ENCODE measurements at regions not wholly inside any gene's neighbourhood (a gene's known extent, or its start where the extent isn't known, plus 50 kb on each side); places are given as distances from the start of the nearest gene placed in this dataset.

DNA sequence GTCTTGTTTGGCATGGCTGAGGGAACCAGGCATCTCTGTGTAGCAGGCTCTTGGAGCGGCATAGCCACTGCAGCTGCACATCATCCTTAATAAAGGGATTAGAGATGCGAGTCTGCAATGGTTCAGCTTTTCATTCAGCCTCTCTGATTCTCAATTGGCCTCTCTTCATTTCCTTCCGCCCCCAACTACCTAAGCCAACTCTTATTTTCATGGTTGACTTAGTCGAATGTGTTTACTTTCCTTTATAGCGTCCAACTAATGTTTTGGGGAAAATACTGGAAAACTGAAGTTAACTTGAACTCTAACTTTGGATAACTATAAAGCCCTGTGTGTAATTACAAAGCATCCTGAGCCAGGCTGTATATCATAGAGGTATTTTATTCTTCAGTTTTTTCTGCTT lies 202.2 kb upstream of the KIAA1217 start:
- TF ChIP-seq, protein P1, sequence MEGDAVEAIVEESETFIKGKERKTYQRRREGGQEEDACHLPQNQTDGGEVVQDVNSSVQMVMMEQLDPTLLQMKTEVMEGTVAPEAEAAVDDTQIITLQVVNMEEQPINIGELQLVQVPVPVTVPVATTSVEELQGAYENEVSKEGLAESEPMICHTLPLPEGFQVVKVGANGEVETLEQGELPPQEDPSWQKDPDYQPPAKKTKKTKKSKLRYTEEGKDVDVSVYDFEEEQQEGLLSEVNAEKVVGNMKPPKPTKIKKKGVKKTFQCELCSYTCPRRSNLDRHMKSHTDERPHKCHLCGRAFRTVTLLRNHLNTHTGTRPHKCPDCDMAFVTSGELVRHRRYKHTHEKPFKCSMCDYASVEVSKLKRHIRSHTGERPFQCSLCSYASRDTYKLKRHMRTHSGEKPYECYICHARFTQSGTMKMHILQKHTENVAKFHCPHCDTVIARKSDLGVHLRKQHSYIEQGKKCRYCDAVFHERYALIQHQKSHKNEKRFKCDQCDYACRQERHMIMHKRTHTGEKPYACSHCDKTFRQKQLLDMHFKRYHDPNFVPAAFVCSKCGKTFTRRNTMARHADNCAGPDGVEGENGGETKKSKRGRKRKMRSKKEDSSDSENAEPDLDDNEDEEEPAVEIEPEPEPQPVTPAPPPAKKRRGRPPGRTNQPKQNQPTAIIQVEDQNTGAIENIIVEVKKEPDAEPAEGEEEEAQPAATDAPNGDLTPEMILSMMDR (IDR thresholded peaks at IDR 0.05; ENCODE audit: low read depth, low read length), result no peak
- no peak for TF ChIP-seq EZH2phosphoT487 (IDR thresholded peaks at IDR 0.05; ENCODE audit: low read depth)
- Histone ChIP-seq H3K27me3 (ENCODE audit: low read depth, low read length) (no peaks in the 10 kb centered on the region), H4K20me1 (ENCODE audit: insufficient read depth, low read length) (no peaks in the 10 kb centered on the region)

DNA sequence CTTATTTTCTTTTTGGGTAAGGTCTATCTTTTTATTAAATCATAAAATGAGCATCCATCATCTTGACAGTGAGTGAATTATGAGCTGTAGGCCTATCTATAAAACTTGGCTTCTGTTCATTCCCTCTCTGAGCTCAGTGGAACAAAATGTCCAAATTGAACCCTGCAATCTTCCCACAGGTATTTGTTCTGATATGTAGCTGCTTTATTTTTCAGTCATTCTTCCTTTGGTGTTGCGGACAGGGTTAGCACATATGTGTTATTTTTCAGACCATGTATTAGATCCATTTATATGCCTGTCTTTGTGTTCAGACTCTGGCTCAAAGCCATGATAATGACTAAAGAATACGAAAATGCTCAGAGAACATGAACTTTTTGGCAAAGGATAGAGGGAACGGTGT lies 201.6 kb upstream of the KIAA1217 start:
- Histone ChIP-seq H3K4me2 (ENCODE audit: low read length) (no peak overlapping the region), H3K27ac (ENCODE audit: low read length) (no peak overlapping the region), H3K79me2 (ENCODE audit: low read length) (no peaks in the 10 kb centered on the region), H3K9ac (ENCODE audit: low read length) (no peak overlapping the region), H4K20me1 (ENCODE audit: insufficient read depth, low read length) (no peaks in the 10 kb centered on the region), H3K4me3 (ENCODE audit: low read length) (no peak overlapping the region), H3K4me1 (ENCODE audit: low read length) (no peaks in the 10 kb centered on the region), H3K9me3 (ENCODE audit: insufficient read depth, low read length) (no peaks in the 10 kb centered on the region), H2AFZ (ENCODE audit: low read depth, low read length) (no peak overlapping the region), H3K27me3 (ENCODE audit: low read depth, low read length) (no peaks in the 10 kb centered on the region), H3K36me3 (replicated peaks; ENCODE audit: low read depth, low read length) (no peaks in the 10 kb centered on the region)
- no peak for TF ChIP-seq EZH2phosphoT487 (IDR thresholded peaks at IDR 0.05; ENCODE audit: low read depth)
- TF ChIP-seq, protein P1 (IDR thresholded peaks at IDR 0.05; ENCODE audit: low read depth, low read length), result no peak

More for the DNA sequence above, 202.2 kb upstream of the KIAA1217 start:
- Histone ChIP-seq H3K79me2 (ENCODE audit: low read length) (no peaks in the 10 kb centered on the region), H3K4me3 (ENCODE audit: low read length) (no peak overlapping the region), H3K27ac (ENCODE audit: low read length) (no peak overlapping the region), H2AFZ (ENCODE audit: low read depth, low read length) (no peak overlapping the region), H3K4me2 (ENCODE audit: low read length) (no peak overlapping the region), H3K9me3 (ENCODE audit: insufficient read depth, low read length) (no peaks in the 10 kb centered on the region), H3K36me3 (replicated peaks; ENCODE audit: low read depth, low read length) (no peaks in the 10 kb centered on the region), H3K4me1 (ENCODE audit: low read length) (no peaks in the 10 kb centered on the region), H3K9ac (ENCODE audit: low read length) (no peak overlapping the region)

DNA sequence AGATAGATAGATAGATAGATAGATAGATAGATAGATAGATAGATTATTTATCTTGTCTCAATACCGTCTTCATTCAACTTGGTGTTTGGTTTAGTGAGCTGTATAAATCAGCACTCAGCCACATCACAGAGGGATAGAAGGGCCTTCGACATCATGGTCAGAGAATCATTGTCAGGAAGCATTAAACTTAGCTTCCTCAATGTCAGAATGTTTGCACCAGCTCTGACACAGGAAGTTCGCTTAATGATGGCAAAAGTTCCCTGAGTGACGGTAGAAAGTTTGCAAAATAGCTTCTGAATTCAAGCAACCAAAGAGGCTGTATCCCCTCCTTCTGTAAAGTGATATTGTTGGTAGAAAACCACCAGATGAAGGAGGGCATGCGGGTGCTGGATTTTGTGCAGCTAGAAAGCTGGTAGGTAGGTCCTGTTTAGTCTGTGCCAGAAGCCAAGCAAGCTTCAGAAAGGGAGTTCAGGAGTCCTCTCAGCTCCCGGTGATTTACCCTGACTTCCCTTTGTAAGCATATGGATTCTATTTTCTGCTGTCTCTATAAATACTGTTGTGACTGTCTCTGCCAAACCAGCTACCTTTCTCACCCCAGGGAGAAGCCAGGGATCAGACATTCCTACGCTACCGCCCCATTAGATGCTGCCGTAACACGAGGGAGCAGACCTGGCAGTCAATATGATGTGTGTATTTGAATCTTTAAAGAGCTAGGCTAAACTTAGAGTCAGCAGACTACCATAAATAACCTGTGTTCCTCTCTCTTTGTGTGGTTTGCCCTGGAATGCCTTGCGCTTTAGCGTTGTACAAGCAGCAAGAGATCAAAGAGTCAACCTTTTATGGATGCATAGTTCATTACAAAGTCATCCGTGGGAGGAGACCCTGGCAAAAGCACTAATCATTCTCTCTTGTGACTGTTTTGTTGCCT lies 200.5 kb upstream of the KIAA1217 start:
- no peak overlapping the region for H3K4me3 ChIP-seq (ENCODE audit: low read length)
- H3K9ac ChIP-seq (ENCODE audit: low read length), result no peak overlapping the region
- no peaks in the 10 kb centered on the region for H3K4me1 ChIP-seq (ENCODE audit: low read length)
- H2AFZ ChIP-seq (ENCODE audit: low read depth, low read length), result no peak overlapping the region
- no peaks in the 10 kb centered on the region for H4K20me1 ChIP-seq (ENCODE audit: insufficient read depth, low read length)
- H3K79me2 ChIP-seq (ENCODE audit: low read length), result no peaks in the 10 kb centered on the region
- H3K9me3 ChIP-seq (ENCODE audit: insufficient read depth, low read length), result no peaks in the 10 kb centered on the region
- no peaks in the 10 kb centered on the region for H3K27me3 ChIP-seq (ENCODE audit: low read depth, low read length)
- H3K4me2 ChIP-seq (ENCODE audit: low read length), result no peak overlapping the region
- H3K36me3 ChIP-seq (replicated peaks; ENCODE audit: low read depth, low read length), result no peaks in the 10 kb centered on the region
- no peak overlapping the region for H3K27ac ChIP-seq (ENCODE audit: low read length)
- TF ChIP-seq, protein P1 (IDR thresholded peaks at IDR 0.05; ENCODE audit: low read depth, low read length), result no peak
- no peak for TF ChIP-seq EZH2phosphoT487 (IDR thresholded peaks at IDR 0.05; ENCODE audit: low read depth)

DNA sequence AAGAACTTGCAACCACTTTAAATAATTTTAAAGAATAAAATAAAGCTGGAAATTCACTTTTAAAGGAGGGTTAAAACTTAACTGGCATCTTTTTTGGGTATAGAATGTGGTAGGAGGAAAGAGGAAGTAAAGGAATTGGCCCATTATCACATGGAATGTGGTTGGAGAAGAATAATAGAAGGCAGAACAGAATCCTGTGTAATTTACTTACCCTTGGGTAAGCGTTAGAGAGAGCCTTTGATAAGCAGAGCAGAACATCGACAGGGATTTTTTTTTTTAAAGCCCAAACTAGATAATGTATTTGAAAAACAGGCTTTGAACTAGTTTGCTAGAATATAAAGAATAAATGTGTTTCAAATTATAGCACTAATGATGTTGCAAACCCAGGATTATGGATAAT lies 199.8 kb upstream of the KIAA1217 start:
- no peaks in the 10 kb centered on the region for H3K27me3 ChIP-seq (ENCODE audit: low read depth, low read length)
- H4K20me1 ChIP-seq (ENCODE audit: insufficient read depth, low read length), result no peaks in the 10 kb centered on the region
- H3K79me2 ChIP-seq (ENCODE audit: low read length), result no peaks in the 10 kb centered on the region
- H3K4me1 ChIP-seq (ENCODE audit: low read length), result no peaks in the 10 kb centered on the region
- no peak overlapping the region for H3K27ac ChIP-seq (ENCODE audit: low read length)
- H3K4me3 ChIP-seq (ENCODE audit: low read length), result no peak overlapping the region
- TF ChIP-seq, protein P1 (IDR thresholded peaks at IDR 0.05; ENCODE audit: low read depth, low read length), result no peak
- TF ChIP-seq EZH2phosphoT487 (IDR thresholded peaks at IDR 0.05; ENCODE audit: low read depth), result no peak
- H3K36me3 ChIP-seq (replicated peaks; ENCODE audit: low read depth, low read length), result no peaks in the 10 kb centered on the region
- no peak overlapping the region for H3K9ac ChIP-seq (ENCODE audit: low read length)
- no peak overlapping the region for H3K4me2 ChIP-seq (ENCODE audit: low read length)
- no peak overlapping the region for H2AFZ ChIP-seq (ENCODE audit: low read depth, low read length)
- H3K9me3 ChIP-seq (ENCODE audit: insufficient read depth, low read length), result no peaks in the 10 kb centered on the region
